ENCODE measurements at regions not wholly inside any gene's neighbourhood (a gene's known extent, or its start where the extent isn't known, plus 50 kb on each side); places are given as distances from the start of the nearest gene placed in this dataset.

DNA sequence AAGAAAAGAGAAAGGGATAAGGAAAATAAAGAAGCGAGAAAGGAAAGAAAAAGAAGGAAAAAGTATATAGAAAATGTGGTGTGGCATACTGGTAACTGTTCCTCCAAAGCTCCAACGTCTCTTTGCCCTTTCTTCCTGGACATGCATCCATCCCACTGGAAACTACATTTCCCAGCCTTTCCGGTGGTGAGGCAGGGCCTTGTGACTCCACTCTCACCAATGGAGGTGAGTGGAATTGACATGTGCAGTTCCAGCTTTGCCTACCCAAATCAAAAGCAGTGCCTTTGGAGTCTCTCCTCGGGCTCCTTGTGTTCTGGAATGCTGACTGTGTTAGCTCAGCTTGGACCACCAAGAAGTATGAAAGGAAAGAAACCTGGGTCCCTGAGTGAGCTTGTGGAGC lies 161.2 kb downstream of the KCNA5 start:
- H3K27ac ChIP-seq, result no peak overlapping the region
- no peaks in the 10 kb centered on the region for H3K36me3 ChIP-seq
- H3K4me1 ChIP-seq, result no peaks in the 10 kb centered on the region
- no peak for TF ChIP-seq POLR2A (IDR thresholded peaks at IDR 0.05)
- TF ChIP-seq, protein P1, sequence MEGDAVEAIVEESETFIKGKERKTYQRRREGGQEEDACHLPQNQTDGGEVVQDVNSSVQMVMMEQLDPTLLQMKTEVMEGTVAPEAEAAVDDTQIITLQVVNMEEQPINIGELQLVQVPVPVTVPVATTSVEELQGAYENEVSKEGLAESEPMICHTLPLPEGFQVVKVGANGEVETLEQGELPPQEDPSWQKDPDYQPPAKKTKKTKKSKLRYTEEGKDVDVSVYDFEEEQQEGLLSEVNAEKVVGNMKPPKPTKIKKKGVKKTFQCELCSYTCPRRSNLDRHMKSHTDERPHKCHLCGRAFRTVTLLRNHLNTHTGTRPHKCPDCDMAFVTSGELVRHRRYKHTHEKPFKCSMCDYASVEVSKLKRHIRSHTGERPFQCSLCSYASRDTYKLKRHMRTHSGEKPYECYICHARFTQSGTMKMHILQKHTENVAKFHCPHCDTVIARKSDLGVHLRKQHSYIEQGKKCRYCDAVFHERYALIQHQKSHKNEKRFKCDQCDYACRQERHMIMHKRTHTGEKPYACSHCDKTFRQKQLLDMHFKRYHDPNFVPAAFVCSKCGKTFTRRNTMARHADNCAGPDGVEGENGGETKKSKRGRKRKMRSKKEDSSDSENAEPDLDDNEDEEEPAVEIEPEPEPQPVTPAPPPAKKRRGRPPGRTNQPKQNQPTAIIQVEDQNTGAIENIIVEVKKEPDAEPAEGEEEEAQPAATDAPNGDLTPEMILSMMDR (IDR thresholded peaks at IDR 0.05), result no peak
- no peaks in the 10 kb centered on the region for H3K9me3 ChIP-seq
- H3K4me3 ChIP-seq, result no peak overlapping the region
- DNase-seq, result no peak
- no peaks in the 10 kb centered on the region for H3K27me3 ChIP-seq

DNA sequence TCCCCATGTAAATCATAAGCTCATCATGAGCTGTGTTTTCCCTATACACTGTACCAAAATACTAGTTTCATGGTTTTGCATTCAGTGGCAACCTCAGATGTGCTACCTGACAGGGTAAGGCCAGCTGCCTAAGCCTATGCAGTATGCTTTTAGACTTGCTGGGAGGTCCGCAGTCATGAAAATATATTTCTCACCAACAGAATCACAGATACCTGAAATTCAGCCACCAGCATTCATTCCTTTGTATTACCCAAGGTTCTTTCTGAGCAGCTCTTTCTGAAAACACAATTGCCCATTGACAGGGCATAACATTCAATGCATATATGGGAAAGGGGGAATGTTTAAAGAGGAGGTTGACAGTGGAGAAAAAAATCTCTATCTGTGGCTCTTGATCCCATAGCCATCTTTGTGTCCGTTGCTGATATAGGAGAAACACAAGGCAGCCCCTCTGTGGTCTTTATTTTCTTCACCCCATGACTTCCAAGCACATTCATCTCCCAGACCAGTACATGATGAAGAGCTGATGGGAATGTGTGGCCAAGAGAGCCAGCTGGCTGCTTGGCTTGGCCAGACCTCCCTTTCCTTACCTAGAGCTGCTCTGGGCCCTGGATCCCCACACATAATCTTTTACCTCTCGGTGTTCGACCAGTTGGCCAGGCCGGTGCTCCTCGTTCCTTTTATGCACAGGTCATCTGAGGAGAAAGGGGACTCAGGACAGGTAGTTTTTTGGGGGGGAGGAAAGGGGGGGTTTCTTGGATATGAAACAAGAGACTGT lies 162.9 kb downstream of the KCNA5 start:
- no peaks in the 10 kb centered on the region for H3K27me3 ChIP-seq
- no peak for DNase-seq
- H3K9me3 ChIP-seq, result no peaks in the 10 kb centered on the region
- no peak overlapping the region for H3K4me3 ChIP-seq
- no peak overlapping the region for H3K27ac ChIP-seq
- H3K4me1 ChIP-seq, result no peaks in the 10 kb centered on the region
- H3K36me3 ChIP-seq, result no peaks in the 10 kb centered on the region
- TF ChIP-seq, protein P1 (IDR thresholded peaks at IDR 0.05), result no peak
- no peak for TF ChIP-seq POLR2A (IDR thresholded peaks at IDR 0.05)

DNA sequence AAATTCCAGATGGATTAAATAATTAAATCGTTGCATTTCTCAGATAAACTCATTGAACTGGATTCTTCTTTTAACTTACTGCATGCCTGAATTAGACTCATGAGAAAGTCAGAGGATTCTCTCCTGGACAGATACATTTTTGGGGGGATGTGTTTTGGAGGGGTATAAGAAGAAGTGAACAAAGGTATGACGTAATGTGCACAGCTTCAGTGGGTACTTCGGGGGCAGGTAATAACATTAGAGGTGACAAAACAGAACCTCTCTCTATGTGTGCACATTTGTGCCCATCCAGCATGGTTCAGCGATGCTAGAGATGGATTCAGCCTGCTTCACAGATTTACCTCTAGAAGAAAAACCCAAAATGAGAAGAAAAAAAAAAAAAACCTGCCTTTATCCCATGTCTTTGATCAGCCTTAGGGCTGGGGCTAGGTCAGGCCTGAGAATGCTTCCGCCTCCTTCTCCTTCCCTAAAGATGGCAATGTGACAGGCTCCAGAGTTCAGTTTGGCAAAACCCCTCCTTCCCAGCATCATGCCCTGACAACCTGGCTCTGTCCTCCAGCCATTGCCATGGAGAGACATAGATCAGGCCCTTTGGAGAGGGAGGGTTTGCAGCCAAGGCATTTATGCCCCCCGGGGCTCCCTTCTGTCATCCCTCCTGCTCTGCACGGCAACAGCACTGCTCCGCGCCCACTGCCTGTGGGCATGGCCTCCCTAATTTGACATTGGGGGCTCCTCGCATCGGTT lies 166.7 kb downstream of the KCNA5 start:
- Histone ChIP-seq H3K36me3 (no peaks in the 10 kb centered on the region), H3K9me3 (no peaks in the 10 kb centered on the region), H3K4me1 (no peaks in the 10 kb centered on the region), H3K4me3 (no peak overlapping the region), H3K27ac (no peak overlapping the region), H3K27me3 (no peaks in the 10 kb centered on the region)
- no peak for DNase-seq
- TF ChIP-seq, protein P1 (IDR thresholded peaks at IDR 0.05), result no peak
- TF ChIP-seq POLR2A (IDR thresholded peaks at IDR 0.05), result no peak

- Histone ChIP-seq H3K36me3 (no peaks in the 10 kb centered on the region), H3K9me3 (no peaks in the 10 kb centered on the region), H3K4me3 (no peak overlapping the region), H3K4me1 (no peaks in the 10 kb centered on the region), H3K27me3 (no peaks in the 10 kb centered on the region), H3K27ac (no peak overlapping the region)
- TF ChIP-seq, protein P1 (IDR thresholded peaks at IDR 0.05), result no peak
- TF ChIP-seq POLR2A (IDR thresholded peaks at IDR 0.05), result no peak
- DNase-seq, result no peak
Measured at GRCh38 chr12:5210923-5211290, 167.2 kb downstream of the KCNA5 start.

- Histone ChIP-seq H3K27ac (no peak overlapping the region), H3K4me1 (no peaks in the 10 kb centered on the region), H3K9me3 (no peaks in the 10 kb centered on the region), H3K4me3 (no peak overlapping the region), H3K27me3 (no peaks in the 10 kb centered on the region), H3K36me3 (no peaks in the 10 kb centered on the region)
- no peak for DNase-seq
- no peak for TF ChIP-seq POLR2A (IDR thresholded peaks at IDR 0.05)
Measured at GRCh38 chr12:5213336-5213735, 169.7 kb downstream of the KCNA5 start.

DNA sequence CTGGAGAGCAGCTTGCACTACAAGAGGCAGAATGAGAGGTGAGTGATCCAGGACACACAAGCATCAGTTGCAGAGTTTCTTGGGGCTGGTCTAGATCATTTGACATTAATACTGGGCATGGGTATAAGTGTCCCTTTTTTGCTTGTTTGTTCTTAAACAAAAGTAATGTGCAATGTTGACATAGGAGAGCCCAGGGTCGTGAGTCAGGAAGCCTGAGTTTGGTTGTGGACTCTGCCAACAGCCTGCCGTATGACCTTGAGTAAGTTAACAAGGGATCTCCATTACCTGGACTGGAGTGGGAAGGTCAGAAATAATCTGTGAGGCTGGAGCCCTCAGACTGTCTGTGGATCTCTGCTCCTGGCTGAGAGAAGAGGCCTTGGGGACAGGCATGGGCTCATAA lies 170.3 kb downstream of the KCNA5 start:
- Histone ChIP-seq H3K4me1 (no peaks in the 10 kb centered on the region), H3K27ac (no peak overlapping the region), H3K36me3 (no peaks in the 10 kb centered on the region), H3K9me3 (no peaks in the 10 kb centered on the region), H3K4me3 (no peak overlapping the region), H3K27me3 (no peaks in the 10 kb centered on the region)
- DNase-seq, result no peak
- no peak for TF ChIP-seq POLR2A (IDR thresholded peaks at IDR 0.05)
- TF ChIP-seq, protein P1 (IDR thresholded peaks at IDR 0.05), result no peak

Data from Peyer's patch (tissue), 4 donors.